HG02588 (cell line): ENCODE measurements at regions not wholly inside any gene's neighbourhood (a gene's known extent, or its start where the extent isn't known, plus 50 kb on each side); places are given as distances from the start of the nearest gene placed in this dataset.
"Not testable (repeated sequence)": the region's sequence is repeated elsewhere in the genome, so short reads cannot be mapped to it uniquely, and the experiment has no call there.

Experiments
- ATAC-seq: cut with Tn5 transposase; IDR thresholded peaks from one replicate; pipeline ENCODE4 v1.9.1; 2021; ENCODE audit warnings: mild to moderate bottlenecking, moderate library complexity; ENCODE audit not compliant: unreplicated experiment

- no peak for ATAC-seq
These were observed 359.5 kb downstream of the TMEM167A start for GRCh38 chr5:82717738-82718137.

GRCh38 chr5:82714732-82715131, 362.5 kb downstream of the TMEM167A start:
- ATAC-seq = not testable (repeated sequence)

- ATAC-seq = no peak
These were observed 363.4 kb downstream of the TMEM167A start for GRCh38 chr5:82713811-82714210.

GRCh38 chr5:82707741-82708140, 369.5 kb downstream of the TMEM167A start:
- ATAC-seq = no peak

GRCh38 chr5:82704381-82704780, 372.8 kb downstream of the TMEM167A start:
- ATAC-seq = no peak

GRCh38 chr5:82702046-82702445, 375.1 kb downstream of the TMEM167A start:
- no peak for ATAC-seq

- ATAC-seq = no peak
These were observed 377.5 kb downstream of the TMEM167A start for GRCh38 chr5:82699737-82700136.

GRCh38 chr5:82698026-82698425, 379.2 kb downstream of the TMEM167A start:
- ATAC-seq = no peak

GRCh38 chr5:82694711-82695285, 382.4 kb downstream of the TMEM167A start:
- ATAC-seq = no peak

- no peak for ATAC-seq
These were observed 384.4 kb downstream of the TMEM167A start for GRCh38 chr5:82692826-82693225.

GRCh38 chr5:82684659-82685058, 392.5 kb downstream of the TMEM167A start:
- ATAC-seq = no peak

- ATAC-seq = no peak
These were observed 393.0 kb downstream of the TMEM167A start for GRCh38 chr5:82684165-82684564.

- ATAC-seq = no peak
These were observed 397.5 kb downstream of the TMEM167A start for GRCh38 chr5:82679660-82680059.

GRCh38 chr5:82676661-82677060, 398.5 kb upstream of the RPS23 start:
- peak; percentile 74 for ATAC-seq

GRCh38 chr5:82674671-82675070, 396.5 kb upstream of the RPS23 start:
- no peak for ATAC-seq

GRCh38 chr5:82673057-82673809, 395.1 kb upstream of the RPS23 start:
- ATAC-seq = peak; percentile 56

GRCh38 chr5:82670692-82671091, 392.5 kb upstream of the RPS23 start:
- no peak for ATAC-seq

- no peak for ATAC-seq
These were observed 391.6 kb upstream of the RPS23 start for GRCh38 chr5:82669720-82670119.

- no peak for ATAC-seq
These were observed 388.2 kb upstream of the RPS23 start for GRCh38 chr5:82666312-82666711.

GRCh38 chr5:82664732-82665131, 386.6 kb upstream of the RPS23 start:
- ATAC-seq = no peak

GRCh38 chr5:82663225-82663624, 385.1 kb upstream of the RPS23 start:
- ATAC-seq = no peak

- ATAC-seq = no peak
These were observed 384.2 kb upstream of the RPS23 start for GRCh38 chr5:82662340-82662739.

- ATAC-seq = no peak
These were observed 383.8 kb upstream of the RPS23 start for GRCh38 chr5:82661933-82662332.
